ENCODE measurements at regions not wholly inside any gene's neighbourhood (a gene's known extent, or its start where the extent isn't known, plus 50 kb on each side); places are given as distances from the start of the nearest gene placed in this dataset.

GRCh38 chr20:17023806-17024205 lies 203.0 kb upstream of the PCSK2 start:
- no peak for DNase-seq

DNA sequence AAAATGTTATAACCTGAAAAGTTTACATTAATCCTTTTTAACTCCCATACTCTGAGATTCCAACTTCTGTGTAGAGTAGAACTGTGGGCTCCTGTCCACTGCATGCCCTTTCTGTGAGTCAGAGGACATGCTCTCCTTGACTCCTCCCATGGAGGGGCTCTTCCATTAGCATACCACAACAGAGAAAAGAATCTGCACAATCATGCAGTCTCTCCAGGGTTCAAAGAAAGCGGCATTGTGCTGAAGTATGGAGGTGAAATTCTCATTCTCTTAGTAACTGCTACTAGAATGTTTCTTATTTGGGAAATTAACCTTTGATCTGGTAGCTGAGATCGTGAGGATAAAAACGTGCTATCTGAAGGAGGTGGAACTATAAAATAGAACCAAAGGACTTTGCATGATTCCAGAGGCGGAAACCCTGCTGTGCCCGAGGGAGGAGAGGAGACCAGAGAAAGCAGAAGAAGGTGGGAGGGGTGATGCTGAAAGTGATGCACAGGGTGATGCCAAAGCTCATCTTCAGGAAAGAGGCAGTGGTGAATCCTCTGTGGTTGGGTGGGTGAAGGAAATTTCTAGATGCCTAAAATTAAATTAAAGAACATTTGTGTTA lies 202.2 kb upstream of the PCSK2 start:
- DNase-seq = no peak

GRCh38 chr20:17026346-17026745 lies 200.5 kb upstream of the PCSK2 start:
- no peak for DNase-seq

DNA sequence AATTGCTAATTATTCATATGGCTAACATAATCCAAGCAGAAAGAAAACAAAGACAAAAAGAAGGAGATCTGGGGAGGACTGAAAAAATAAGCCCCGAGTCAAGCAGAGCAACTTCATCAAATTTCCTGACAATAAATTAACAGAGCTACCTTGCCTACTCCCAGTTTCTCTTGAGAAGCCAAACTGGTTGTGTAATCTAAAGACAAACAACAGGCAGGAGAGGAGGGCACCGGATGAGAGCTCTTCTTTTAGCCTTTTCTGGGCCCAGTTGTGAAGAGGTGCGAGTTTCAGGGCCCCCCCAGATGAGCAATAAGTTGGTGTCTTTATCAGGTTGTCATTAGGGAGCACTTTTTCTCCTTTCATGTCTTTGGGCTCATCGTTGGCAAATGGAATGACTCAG lies 197.1 kb upstream of the PCSK2 start:
- DNase-seq = no peak

- DNase-seq = no peak
Observed at GRCh38 chr20:17036541-17036940, 190.3 kb upstream of the PCSK2 start.

- no peak for DNase-seq
Observed at GRCh38 chr20:17042122-17042521, 184.7 kb upstream of the PCSK2 start.

DNA sequence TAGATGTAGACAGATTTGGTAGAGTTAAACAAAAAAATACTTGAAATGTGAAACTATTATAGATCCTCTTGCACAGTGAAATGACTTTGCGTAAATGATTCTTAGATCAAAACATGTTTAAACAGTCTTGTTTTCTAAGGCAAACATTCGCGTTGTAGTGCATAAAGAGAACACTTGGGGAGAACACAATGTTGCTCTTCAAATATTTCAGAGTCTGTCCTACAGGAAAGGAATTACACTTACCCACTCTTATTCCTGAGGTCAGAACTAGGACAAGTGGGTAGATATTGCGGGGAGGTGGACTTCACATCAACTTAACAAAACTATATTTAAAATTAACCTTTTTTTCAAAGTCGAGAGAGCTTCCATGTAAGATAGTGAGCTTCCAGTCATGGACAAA lies 183.5 kb upstream of the PCSK2 start:
- DNase-seq = no peak

GRCh38 chr20:17044891-17045290 lies 181.9 kb upstream of the PCSK2 start:
- no peak for DNase-seq

- no peak for DNase-seq
Observed at GRCh38 chr20:17059465-17059864, 167.4 kb upstream of the PCSK2 start.

DNA sequence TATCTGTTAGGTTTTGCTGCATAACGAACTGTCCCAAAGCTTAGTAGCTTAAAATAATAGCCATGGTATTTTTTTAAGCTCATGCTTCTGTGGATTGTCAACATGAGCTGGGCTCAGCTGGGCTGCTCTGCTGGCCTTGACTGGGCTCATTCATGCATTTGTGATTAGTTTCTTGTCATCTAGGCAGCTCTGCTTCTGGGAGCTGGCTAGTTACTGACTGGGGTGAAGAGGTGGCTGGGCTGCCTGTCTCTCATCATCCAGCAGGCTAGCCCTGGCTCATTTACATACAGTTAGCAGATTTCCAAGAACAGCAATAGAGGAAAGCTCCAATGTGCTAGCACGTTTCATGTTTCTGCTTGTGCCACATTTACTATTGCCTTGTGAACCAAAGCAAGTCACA lies 165.1 kb upstream of the PCSK2 start:
- DNase-seq = no peak

DNA sequence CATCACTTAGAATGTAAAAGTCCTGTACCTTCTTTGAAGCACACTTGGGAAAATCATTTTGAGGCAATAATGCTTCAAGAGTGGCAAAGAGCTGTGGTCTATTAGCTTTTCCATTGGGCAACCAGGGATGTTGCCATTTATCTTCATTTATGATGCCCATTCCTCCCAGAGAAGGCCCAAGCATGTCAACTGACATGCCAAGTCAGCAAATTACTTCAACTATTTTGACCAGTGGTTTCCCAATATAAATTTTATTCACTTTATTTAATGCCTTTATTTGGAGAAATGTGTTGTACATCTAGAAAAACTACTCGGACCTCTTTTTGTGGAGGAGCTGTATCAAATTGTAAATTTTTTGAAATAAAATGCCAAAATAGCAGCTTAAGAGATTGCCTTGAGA lies 164.1 kb upstream of the PCSK2 start:
- DNase-seq = no peak

DNA sequence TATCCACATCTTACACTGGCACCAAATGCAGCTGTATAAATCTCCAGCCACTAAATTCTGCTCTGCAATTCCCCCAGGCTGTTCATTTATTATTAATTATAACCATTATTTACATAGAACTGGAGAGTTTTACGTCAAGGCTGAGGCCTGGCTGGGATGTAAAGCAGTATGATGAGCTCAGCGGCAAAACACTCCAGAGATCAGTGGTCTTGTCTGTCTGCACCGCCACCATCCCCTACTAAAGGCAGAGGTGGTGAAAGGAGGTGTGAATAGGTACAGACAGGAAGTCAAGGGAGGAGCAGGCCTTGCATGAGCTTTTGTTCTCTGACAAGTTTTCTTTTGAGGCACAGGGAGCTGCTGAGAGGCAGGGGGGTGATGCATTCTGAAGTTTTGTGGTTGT lies 159.9 kb upstream of the PCSK2 start:
- no peak for DNase-seq

GRCh38 chr20:17068084-17068711 lies 158.6 kb upstream of the PCSK2 start:
- no peak for DNase-seq

DNA sequence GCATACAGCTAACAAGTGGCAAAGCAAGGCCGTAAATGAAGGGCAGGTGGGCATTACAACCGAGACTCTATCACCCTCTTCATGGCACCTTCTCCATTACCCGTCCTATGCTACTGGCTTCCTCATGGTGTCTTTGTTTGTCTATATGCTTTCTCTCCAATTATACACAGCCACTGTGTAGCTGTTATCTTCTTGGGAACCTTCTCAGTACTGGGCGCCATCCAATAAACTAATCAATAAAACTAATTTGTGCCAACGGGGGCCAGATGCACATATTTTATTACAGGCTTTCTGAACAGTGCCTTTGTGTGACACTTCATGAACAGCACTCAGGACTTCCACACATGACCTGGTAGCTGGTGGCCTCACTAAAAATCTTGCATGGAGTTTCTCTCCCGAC lies 149.8 kb upstream of the PCSK2 start:
- no peak for DNase-seq

GRCh38 chr20:17083738-17084137 lies 143.1 kb upstream of the PCSK2 start:
- DNase-seq = no peak

GRCh38 chr20:17084909-17085308 lies 141.9 kb upstream of the PCSK2 start:
- no peak for DNase-seq

GRCh38 chr20:17093782-17094181 lies 133.1 kb upstream of the PCSK2 start:
- no peak for DNase-seq

DNA sequence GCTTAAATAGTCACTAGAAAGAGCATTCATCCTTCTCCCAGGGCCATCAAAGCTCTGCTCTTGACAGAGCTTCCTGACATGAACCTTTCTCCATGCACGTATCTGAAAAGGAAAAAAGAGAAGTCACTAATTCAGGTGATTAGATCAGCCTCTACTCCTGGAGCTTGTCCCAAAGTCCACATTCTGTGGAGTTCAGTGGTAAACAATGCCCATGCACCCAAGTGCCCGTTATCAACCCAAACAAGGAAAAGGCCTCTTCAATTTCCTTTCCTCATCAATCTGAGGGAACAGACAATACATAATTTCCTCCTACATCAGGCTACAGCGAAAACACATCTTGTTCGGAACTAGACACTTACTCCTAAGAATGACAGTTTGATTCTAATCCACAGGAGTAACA lies 129.2 kb upstream of the PCSK2 start:
- no peak for DNase-seq

- no peak for DNase-seq
Observed at GRCh38 chr20:17100506-17100905, 126.3 kb upstream of the PCSK2 start.

GRCh38 chr20:17107127-17107526 lies 119.7 kb upstream of the PCSK2 start:
- DNase-seq = no peak

GRCh38 chr20:17108896-17109295 lies 117.9 kb upstream of the PCSK2 start:
- DNase-seq = no peak

DNA sequence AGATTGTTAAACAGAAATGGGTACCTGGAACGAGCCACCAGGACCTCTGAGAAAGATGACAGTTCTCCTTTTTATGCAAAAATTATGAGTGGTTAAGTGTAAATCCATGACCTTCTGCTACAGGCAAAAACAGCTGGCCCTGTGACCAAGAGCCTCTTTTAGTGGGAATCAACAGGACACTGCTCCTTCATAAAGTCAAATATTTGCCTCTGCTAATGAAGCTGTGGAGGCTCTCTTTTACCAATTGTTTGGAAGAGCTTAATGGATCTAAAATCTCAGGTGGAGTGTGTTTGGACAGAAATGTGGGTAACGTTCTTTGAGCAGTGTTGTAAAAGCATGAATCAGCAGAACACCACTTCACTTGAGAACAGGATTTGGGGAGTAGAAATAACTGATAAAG lies 117.5 kb upstream of the PCSK2 start:
- DNase-seq = no peak

DNA sequence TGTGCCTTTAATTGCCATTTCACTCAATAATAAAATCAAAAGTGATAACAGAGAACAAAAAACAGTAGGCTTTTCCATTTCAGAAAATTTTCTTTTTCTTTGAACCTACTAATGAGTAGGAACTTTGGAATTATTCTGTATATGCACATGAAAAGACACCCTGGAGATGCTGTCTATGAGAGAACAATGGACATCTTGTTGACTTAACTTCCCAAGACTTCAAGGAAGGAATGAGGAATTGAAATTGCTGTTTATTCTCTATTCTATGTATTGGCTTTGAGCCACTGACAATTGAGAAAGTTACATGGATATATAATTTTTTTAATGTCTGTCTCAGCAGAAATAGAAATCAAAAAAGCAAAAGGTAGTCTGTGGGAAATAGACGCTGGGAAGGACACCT lies 98.6 kb upstream of the PCSK2 start:
- no peak for DNase-seq

GRCh38 chr20:17129089-17129488 lies 97.8 kb upstream of the PCSK2 start:
- no peak for DNase-seq

DNA sequence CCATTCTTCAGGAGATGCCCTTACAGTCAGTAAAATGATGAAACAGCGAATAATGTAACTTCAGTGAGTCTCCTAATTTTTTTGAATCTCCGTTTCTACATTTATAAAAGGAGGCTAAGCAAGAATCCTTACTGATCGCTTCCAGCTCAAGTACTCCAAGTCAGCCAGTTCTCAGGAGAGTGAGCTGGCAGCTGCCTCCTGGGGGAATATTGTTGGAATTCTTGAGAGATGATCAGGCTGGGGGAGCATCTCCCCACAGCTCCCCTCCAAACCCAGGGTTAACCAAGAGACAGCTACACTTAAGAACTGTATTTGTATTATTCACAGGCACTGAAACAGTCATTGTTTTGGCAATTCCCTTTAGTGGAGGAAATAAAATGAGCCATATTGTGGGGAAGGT lies 89.1 kb upstream of the PCSK2 start:
- DNase-seq = no peak
